Transverse colon (tissue), 4 donors: ENCODE measurements at regions not wholly inside any gene's neighbourhood (a gene's known extent, or its start where the extent isn't known, plus 50 kb on each side); places are given as distances from the start of the nearest gene placed in this dataset.

Source experiments
- DNase-seq: peaks from one replicate; pipeline ENCODE4 v3.0.0-alpha.2; 2019
- H3K27ac ChIP-seq, 4 donors: fragments of 200-600 bp; sonication (generic); 2 replicates each; pipeline ENCODE4 v1.5.1; 2016 to 2018; ENCODE audit warnings: inconsistent platforms in 4 of 4
- H3K27me3 ChIP-seq: fragments of 200-600 bp; sonication (generic); 2 replicates; pipeline ENCODE4 v1.5.1; 2017; ENCODE audit warnings: inconsistent platforms
- H3K36me3 ChIP-seq, 4 donors: fragments of 200-600 bp; sonication (generic); 2 replicates each; pipeline ENCODE4 v1.5.1; 2017 to 2019; ENCODE audit warnings: inconsistent platforms in 4 of 4
- H3K4me1 ChIP-seq, 4 donors: fragments of 200-600 bp; sonication (generic); 2 replicates each; pipeline ENCODE4 v1.5.1; 2017 to 2020; ENCODE audit warnings: inconsistent platforms in 4 of 4
- H3K4me3 ChIP-seq, 4 donors: fragments of 200-600 bp; sonication (generic); 1 replicate in 1 of 4; 2 replicates in 3 of 4; pipeline versions ENCODE4 v1.5.1 to v1.6.1; 2017 to 2019; ENCODE audit warnings: inconsistent platforms in 4 of 4
- H3K9me3 ChIP-seq, 2 donors: fragments of 200-600 bp; sonication (generic); 2 replicates each; pipeline ENCODE4 v1.5.1; 2017 to 2019; ENCODE audit warnings: inconsistent platforms in 2 of 2
- EP300 ChIP-seq: sonication (generic); formaldehyde crosslinking; IDR thresholded peaks from one replicate; pipeline ENCODE4 v1.6.1; 2017; ENCODE audit warnings: antibody characterized with exemption, low read depth
- POLR2A ChIP-seq: fragments of 450-650 bp; IDR thresholded peaks from one replicate; pipeline ENCODE4 v1.6.1; 2016; ENCODE audit warnings: antibody characterized with exemption, mild to moderate bottlenecking, moderate library complexity
- POLR2AphosphoS5 ChIP-seq, 3 donors: sonication (generic); formaldehyde crosslinking; IDR thresholded peaks; one replicate each; pipeline ENCODE4 v1.6.1; 2016; ENCODE audit warnings: antibody characterized with exemption in 3 of 3
- WGBS, 2 donors: methylation state at CpG; one replicate each; pipeline ENCODE4 v1.1.5; 2018; ENCODE audit warnings: low coverage in 1 of 2; 5-methylcytosine and 5-hydroxymethylcytosine counted together
- in situ Hi-C, 4 donors: fragments of 200-750 bp; cut with MboI; loops; one replicate each; pipeline versions ENCODE4 v1.15.0 to v1.15.1; 2017; ENCODE audit warnings: low sequenced_read_pairs in 3 of 4, low pct_ligation_motif_present in 1 of 4, low pct_unique_long_range_greater_than_20kb in 1 of 4
- intact Hi-C: fragments of 100-400 bp; cut with DNase I; formaldehyde crosslinking; loops from one replicate; pipeline ENCODE4 v1.15.1; 2023; ENCODE audit warnings: low total_unique reads
- TF ChIP-seq, protein P1 (sequence below), 5 experiments: fragments of 200-600 bp in 3 of 5; fragments of 450-650 bp in 2 of 5; sonication (generic) in 3 of 5; IDR thresholded peaks; 1 replicate in 2 of 5; 2 replicates in 3 of 5; pipeline ENCODE4 v1.5.1; 2016 to 2017; ENCODE audit warnings: antibody characterized with exemption in 5 of 5, inconsistent platforms in 3 of 5, mild to moderate bottlenecking in 2 of 5, moderate library complexity in 1 of 5

DNA sequence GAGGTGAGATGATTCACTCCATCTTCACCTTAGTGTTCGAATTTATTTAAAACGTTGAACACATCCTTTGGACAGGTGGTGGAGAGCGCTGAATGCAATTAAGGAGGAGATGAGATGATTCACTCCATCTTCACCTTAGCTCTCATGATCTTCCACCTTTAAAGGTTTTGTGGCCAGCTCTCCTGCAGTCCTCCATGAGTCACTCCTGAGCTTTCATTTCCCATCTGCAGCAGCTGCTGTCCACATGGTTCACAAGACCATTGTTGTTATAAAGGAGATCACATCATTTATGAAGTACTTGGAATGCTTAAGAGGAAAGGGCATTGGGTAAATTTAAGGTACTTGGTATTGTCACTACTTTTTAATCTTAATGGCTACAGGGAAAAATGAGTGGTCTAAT, 298.5 kb downstream of the PAX3 start:
- Histone ChIP-seq H3K4me1 (no peaks in the 10 kb centered on the region), H3K27ac (no peak overlapping the region), H3K27me3 (no peaks in the 10 kb centered on the region), H3K4me3 (no peak overlapping the region), H3K9me3 (no peaks in the 10 kb centered on the region), H3K36me3 (no peaks in the 10 kb centered on the region)
- 85 to 86% methylated on average over 3 of the region's 3 CpGs for WGBS, 2 donors
- TF ChIP-seq POLR2AphosphoS5 (IDR thresholded peaks at IDR 0.05) (no peak), EP300 (no peak), POLR2A (no peak)
- TF ChIP-seq, protein P1, sequence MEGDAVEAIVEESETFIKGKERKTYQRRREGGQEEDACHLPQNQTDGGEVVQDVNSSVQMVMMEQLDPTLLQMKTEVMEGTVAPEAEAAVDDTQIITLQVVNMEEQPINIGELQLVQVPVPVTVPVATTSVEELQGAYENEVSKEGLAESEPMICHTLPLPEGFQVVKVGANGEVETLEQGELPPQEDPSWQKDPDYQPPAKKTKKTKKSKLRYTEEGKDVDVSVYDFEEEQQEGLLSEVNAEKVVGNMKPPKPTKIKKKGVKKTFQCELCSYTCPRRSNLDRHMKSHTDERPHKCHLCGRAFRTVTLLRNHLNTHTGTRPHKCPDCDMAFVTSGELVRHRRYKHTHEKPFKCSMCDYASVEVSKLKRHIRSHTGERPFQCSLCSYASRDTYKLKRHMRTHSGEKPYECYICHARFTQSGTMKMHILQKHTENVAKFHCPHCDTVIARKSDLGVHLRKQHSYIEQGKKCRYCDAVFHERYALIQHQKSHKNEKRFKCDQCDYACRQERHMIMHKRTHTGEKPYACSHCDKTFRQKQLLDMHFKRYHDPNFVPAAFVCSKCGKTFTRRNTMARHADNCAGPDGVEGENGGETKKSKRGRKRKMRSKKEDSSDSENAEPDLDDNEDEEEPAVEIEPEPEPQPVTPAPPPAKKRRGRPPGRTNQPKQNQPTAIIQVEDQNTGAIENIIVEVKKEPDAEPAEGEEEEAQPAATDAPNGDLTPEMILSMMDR (IDR thresholded peaks at IDR 0.05) = no peak
- intact Hi-C loops (no loop called here), in situ Hi-C loops (no loop called here)
- DNase-seq = no peak

DNA sequence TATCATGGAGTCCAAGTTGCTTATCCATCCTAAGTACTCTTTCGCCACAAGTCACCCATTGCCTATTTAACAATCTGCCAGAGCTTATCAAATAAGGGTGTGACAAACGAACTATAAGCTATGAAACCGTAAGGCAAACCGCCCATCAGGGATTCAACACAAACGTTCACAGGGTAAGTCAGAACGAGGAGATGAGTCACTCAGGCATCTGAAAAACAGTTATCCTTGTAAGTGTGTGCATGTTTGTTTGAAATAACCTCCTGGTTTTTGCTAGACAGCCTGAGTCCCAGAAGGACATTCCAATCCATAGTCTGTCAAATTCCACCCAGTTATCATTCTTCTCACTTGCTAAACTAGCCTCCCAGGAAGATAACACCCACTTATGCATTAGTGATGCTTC, 299.1 kb downstream of the PAX3 start:
- intact Hi-C loops (no loop called here), in situ Hi-C loops (no loop called here)
- no peaks in the 10 kb centered on the region for H3K4me1 ChIP-seq
- H3K36me3 ChIP-seq = no peaks in the 10 kb centered on the region
- DNase-seq = no peak
- no peak overlapping the region for H3K27ac ChIP-seq
- no peaks in the 10 kb centered on the region for H3K9me3 ChIP-seq
- no peaks in the 10 kb centered on the region for H3K27me3 ChIP-seq
- TF ChIP-seq POLR2AphosphoS5 (IDR thresholded peaks at IDR 0.05) (no peak), POLR2A (no peak), EP300 (no peak)
- TF ChIP-seq, protein P1 (IDR thresholded peaks at IDR 0.05) = no peak
- 42 to 47% methylated on average over 4 to 6 of the region's 6 CpGs for WGBS, 2 donors
- H3K4me3 ChIP-seq = no peak overlapping the region

DNA sequence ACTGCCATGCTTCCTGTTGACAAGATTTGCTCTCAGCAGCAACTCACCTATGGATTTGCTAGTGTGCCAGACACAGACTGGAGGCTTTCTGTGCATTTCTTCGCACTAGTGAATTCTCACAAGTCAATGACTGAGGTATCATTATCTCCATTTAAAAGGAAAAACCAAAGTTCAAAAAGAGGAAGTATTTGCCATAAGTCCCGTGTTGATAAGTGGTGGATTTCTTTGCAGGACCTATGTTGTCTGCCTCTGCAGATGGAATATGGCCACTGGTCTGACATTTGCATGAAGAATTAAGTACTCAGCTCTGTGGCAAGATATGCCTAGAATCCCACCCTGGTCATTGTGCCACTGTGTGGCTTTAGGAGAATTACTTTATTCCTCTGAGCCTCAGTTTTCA, 299.6 kb downstream of the PAX3 start:
- Histone ChIP-seq H3K4me3 (no peak overlapping the region), H3K9me3 (no peaks in the 10 kb centered on the region), H3K27me3 (no peaks in the 10 kb centered on the region), H3K36me3 (no peaks in the 10 kb centered on the region), H3K27ac (no peak overlapping the region), H3K4me1 (no peaks in the 10 kb centered on the region)
- TF ChIP-seq EP300 = no peak
- TF ChIP-seq, protein P1 (IDR thresholded peaks at IDR 0.05) = no peak
- no peak for TF ChIP-seq POLR2AphosphoS5 (IDR thresholded peaks at IDR 0.05)
- TF ChIP-seq POLR2A = no peak
- in situ Hi-C loops = no loop called here
- 74% methylated on average over 2 of the region's 2 CpGs; no CpG with 5 or more reads in 1 of the 2 donors for WGBS, 2 donors
- intact Hi-C loops = no loop called here
- DNase-seq = no peak

DNA sequence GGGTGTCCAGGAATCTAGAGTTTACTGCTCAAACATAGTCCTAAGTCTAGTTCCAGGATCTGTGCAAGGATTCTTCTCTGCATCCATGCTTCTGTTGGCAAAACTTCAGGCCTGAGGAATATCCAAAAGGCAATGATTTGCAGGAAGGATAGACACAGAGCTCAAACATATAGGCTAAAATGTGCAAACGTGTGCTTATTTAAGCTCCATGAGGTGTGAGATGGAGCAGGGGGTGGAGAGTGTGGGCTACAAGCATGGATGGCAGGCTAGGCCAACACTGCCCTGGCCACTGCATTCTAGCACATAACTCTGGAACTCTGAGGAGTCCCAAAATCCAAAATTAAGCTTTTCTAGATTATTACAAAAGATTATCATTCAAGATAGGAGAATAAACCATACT, 301.1 kb downstream of the PAX3 start:
- H3K4me3 ChIP-seq = no peak overlapping the region
- H3K36me3 ChIP-seq = no peaks in the 10 kb centered on the region
- no peaks in the 10 kb centered on the region for H3K9me3 ChIP-seq
- WGBS, 2 donors = 50% methylated on average over 1 of the region's 1 CpG; no CpG with 5 or more reads in 1 of the 2 donors
- H3K27ac ChIP-seq = no peak overlapping the region
- H3K27me3 ChIP-seq = no peaks in the 10 kb centered on the region
- intact Hi-C loops = no loop called here
- in situ Hi-C loops = no loop called here
- TF ChIP-seq, protein P1 (IDR thresholded peaks at IDR 0.05) = no peak
- no peak for TF ChIP-seq POLR2AphosphoS5 (IDR thresholded peaks at IDR 0.05)
- TF ChIP-seq EP300 = no peak
- no peak for TF ChIP-seq POLR2A
- no peaks in the 10 kb centered on the region for H3K4me1 ChIP-seq
- no peak for DNase-seq
